ENCODE measurements at regions not wholly inside any gene's neighbourhood (a gene's known extent, or its start where the extent isn't known, plus 50 kb on each side); places are given as distances from the start of the nearest gene placed in this dataset.

- no peaks in the 10 kb centered on the region for H3K79me1 ChIP-seq (ENCODE audit: low read depth, low read length)
- no CpG with 5 or more reads among the region's 6 CpGs for WGBS, 2 donors (ENCODE audit: extremely low coverage in 2 of 2, insufficient read length in 2 of 2, insufficient replicate concordance in 1 of 2)
Measured at GRCh38 chr7:135801877-135802276, 53.3 kb upstream of the FAM180A start.

GRCh38 chr7:135801045-135801693 lies 52.6 kb upstream of the FAM180A start:
- Histone ChIP-seq H3K79me1 (ENCODE audit: low read depth, low read length) (no peaks in the 10 kb centered on the region), H3K36me3 (replicated peaks in 1 of 2; ENCODE audit: control insufficient read depth in 2 of 2, insufficient read depth in 2 of 2, low read length in 2 of 2) (no peaks in the 10 kb centered on the region), H2AK5ac (ENCODE audit: low read depth, low read length) (no peak overlapping the region), H3K18ac (ENCODE audit: low read length) (no peak overlapping the region), H3K14ac (ENCODE audit: low read length) (no peak overlapping the region), H2BK5ac (ENCODE audit: low read length) (no peak overlapping the region), H3K9me3 (replicated peaks in 1 of 2; ENCODE audit: control insufficient read depth in 2 of 2, insufficient read depth in 1 of 2, low read depth in 1 of 2, low read length in 2 of 2) (no peaks in the 10 kb centered on the region), H3K4ac (ENCODE audit: low read length) (no peak overlapping the region), H3K27ac (replicated peaks; ENCODE audit: low read length) (no peak overlapping the region), H4K91ac (ENCODE audit: low read depth, low read length, poor library complexity) (no peak overlapping the region), H2BK12ac (ENCODE audit: low read length) (no peak overlapping the region), H3K4me1 (ENCODE audit: control insufficient read depth in 2 of 2, insufficient read depth in 1 of 2, low read depth in 1 of 2, low read length in 2 of 2) (peaks cover 0 to 7% of the 10 kb centered on the region in 2 donors), H3K4me3 (ENCODE audit: low read length in 2 of 2) (no peak overlapping the region), H2BK15ac (ENCODE audit: low read length) (no peak overlapping the region), H3K23ac (ENCODE audit: low read depth, low read length, poor library complexity) (no peak overlapping the region), H3K27me3 (ENCODE audit: control insufficient read depth in 3 of 3, insufficient read depth in 3 of 3, low read depth in 1 of 3, low read length in 3 of 3) (peaks cover 0 to 4% (median 0%) of the 10 kb centered on the region in 3 experiments), H2AFZ (ENCODE audit: low read length) (peak overlapping the region; percentile 77), H2BK120ac (ENCODE audit: low read depth, low read length) (no peak overlapping the region), H3K4me2 (ENCODE audit: insufficient read depth, low read length, poor library complexity, severe bottlenecking) (no peak overlapping the region), H3K9ac (ENCODE audit: low read depth, low read length, poor library complexity) (no peak overlapping the region), H4K8ac (ENCODE audit: low read depth, low read length) (no peak overlapping the region)
- no CpG with 5 or more reads among the region's 16 CpGs for WGBS, 2 donors (ENCODE audit: extremely low coverage in 2 of 2, insufficient read length in 2 of 2, insufficient replicate concordance in 1 of 2)
- peak; percentile 61 for DNase-seq (ENCODE audit: low spot score)

More at GRCh38 chr7:135801877-135802276, 53.3 kb upstream of the FAM180A start:
- no peak overlapping the region for H2AFZ ChIP-seq (ENCODE audit: low read length)
- no peak overlapping the region for H3K27ac ChIP-seq (replicated peaks; ENCODE audit: low read length)
- no peak overlapping the region for H4K8ac ChIP-seq (ENCODE audit: low read depth, low read length)
- no peak overlapping the region for H3K4me3 ChIP-seq (ENCODE audit: low read length in 2 of 2)
- H2BK12ac ChIP-seq (ENCODE audit: low read length), result no peak overlapping the region
- no peak overlapping the region for H2BK5ac ChIP-seq (ENCODE audit: low read length)
- H3K4ac ChIP-seq (ENCODE audit: low read length), result no peak overlapping the region
- peaks cover 0 to 7% of the 10 kb centered on the region in 2 donors for H3K4me1 ChIP-seq (ENCODE audit: control insufficient read depth in 2 of 2, insufficient read depth in 1 of 2, low read depth in 1 of 2, low read length in 2 of 2)
- H2BK120ac ChIP-seq (ENCODE audit: low read depth, low read length), result no peak overlapping the region
- H3K4me2 ChIP-seq (ENCODE audit: insufficient read depth, low read length, poor library complexity, severe bottlenecking), result no peak overlapping the region
- no peak overlapping the region for H2BK15ac ChIP-seq (ENCODE audit: low read length)
- no peaks in the 10 kb centered on the region for H3K9me3 ChIP-seq (replicated peaks in 1 of 2; ENCODE audit: control insufficient read depth in 2 of 2, insufficient read depth in 1 of 2, low read depth in 1 of 2, low read length in 2 of 2)
- no peak overlapping the region for H2AK5ac ChIP-seq (ENCODE audit: low read depth, low read length)
- peaks cover 0 to 4% (median 0%) of the 10 kb centered on the region in 3 experiments for H3K27me3 ChIP-seq (ENCODE audit: control insufficient read depth in 3 of 3, insufficient read depth in 3 of 3, low read depth in 1 of 3, low read length in 3 of 3)
- no peak overlapping the region for H4K91ac ChIP-seq (ENCODE audit: low read depth, low read length, poor library complexity)
- H3K36me3 ChIP-seq (replicated peaks in 1 of 2; ENCODE audit: control insufficient read depth in 2 of 2, insufficient read depth in 2 of 2, low read length in 2 of 2), result no peaks in the 10 kb centered on the region
- no peak for DNase-seq (ENCODE audit: low spot score)
- H3K9ac ChIP-seq (ENCODE audit: low read depth, low read length, poor library complexity), result no peak overlapping the region
- no peak overlapping the region for H3K14ac ChIP-seq (ENCODE audit: low read length)
- H3K23ac ChIP-seq (ENCODE audit: low read depth, low read length, poor library complexity), result peak overlapping the region; percentile 2
- H3K18ac ChIP-seq (ENCODE audit: low read length), result no peak overlapping the region

- no peak overlapping the region for H3K4ac ChIP-seq (ENCODE audit: low read length)
- peaks cover 0 to 7% of the 10 kb centered on the region in 2 donors for H3K4me1 ChIP-seq (ENCODE audit: control insufficient read depth in 2 of 2, insufficient read depth in 1 of 2, low read depth in 1 of 2, low read length in 2 of 2)
- no peaks in the 10 kb centered on the region for H3K79me1 ChIP-seq (ENCODE audit: low read depth, low read length)
- H2AK5ac ChIP-seq (ENCODE audit: low read depth, low read length), result no peak overlapping the region
- H3K27me3 ChIP-seq (ENCODE audit: control insufficient read depth in 3 of 3, insufficient read depth in 3 of 3, low read depth in 1 of 3, low read length in 3 of 3), result peaks cover 0 to 4% (median 0%) of the 10 kb centered on the region in 3 experiments
- H3K27ac ChIP-seq (replicated peaks; ENCODE audit: low read length), result no peak overlapping the region
- H3K14ac ChIP-seq (ENCODE audit: low read length), result no peak overlapping the region
- H2AFZ ChIP-seq (ENCODE audit: low read length), result peak overlapping the region; percentile 77
- H3K9ac ChIP-seq (ENCODE audit: low read depth, low read length, poor library complexity), result no peak overlapping the region
- H2BK120ac ChIP-seq (ENCODE audit: low read depth, low read length), result no peak overlapping the region
- H4K8ac ChIP-seq (ENCODE audit: low read depth, low read length), result no peak overlapping the region
- no peak overlapping the region for H3K18ac ChIP-seq (ENCODE audit: low read length)
- no peak overlapping the region for H3K4me3 ChIP-seq (ENCODE audit: low read length in 2 of 2)
- H3K23ac ChIP-seq (ENCODE audit: low read depth, low read length, poor library complexity), result no peak overlapping the region
- H2BK15ac ChIP-seq (ENCODE audit: low read length), result no peak overlapping the region
- H2BK5ac ChIP-seq (ENCODE audit: low read length), result no peak overlapping the region
- H3K9me3 ChIP-seq (replicated peaks in 1 of 2; ENCODE audit: control insufficient read depth in 2 of 2, insufficient read depth in 1 of 2, low read depth in 1 of 2, low read length in 2 of 2), result no peaks in the 10 kb centered on the region
- H3K4me2 ChIP-seq (ENCODE audit: insufficient read depth, low read length, poor library complexity, severe bottlenecking), result no peak overlapping the region
- no peak overlapping the region for H2BK12ac ChIP-seq (ENCODE audit: low read length)
- DNase-seq (ENCODE audit: low spot score), result no peak
- WGBS, 2 donors (ENCODE audit: extremely low coverage in 2 of 2, insufficient read length in 2 of 2, insufficient replicate concordance in 1 of 2), result no CpG with 5 or more reads among the region's 10 CpGs
- no peak overlapping the region for H4K91ac ChIP-seq (ENCODE audit: low read depth, low read length, poor library complexity)
- H3K36me3 ChIP-seq (replicated peaks in 1 of 2; ENCODE audit: control insufficient read depth in 2 of 2, insufficient read depth in 2 of 2, low read length in 2 of 2), result no peaks in the 10 kb centered on the region
Measured at GRCh38 chr7:135800560-135800959, 51.9 kb upstream of the FAM180A start.

- no peak overlapping the region for H2AFZ ChIP-seq (ENCODE audit: low read length)
- no peak overlapping the region for H3K4me3 ChIP-seq (ENCODE audit: low read length in 2 of 2)
- H3K27me3 ChIP-seq (ENCODE audit: control insufficient read depth in 3 of 3, insufficient read depth in 3 of 3, low read depth in 1 of 3, low read length in 3 of 3), result peaks cover 0 to 4% (median 0%) of the 10 kb centered on the region in 3 experiments
- H3K4me1 ChIP-seq (ENCODE audit: control insufficient read depth in 2 of 2, insufficient read depth in 1 of 2, low read depth in 1 of 2, low read length in 2 of 2), result peaks cover 0 to 7% of the 10 kb centered on the region in 2 donors
- DNase-seq (ENCODE audit: low spot score), result no peak
- H3K4ac ChIP-seq (ENCODE audit: low read length), result no peak overlapping the region
- no peak overlapping the region for H3K18ac ChIP-seq (ENCODE audit: low read length)
- no peaks in the 10 kb centered on the region for H3K36me3 ChIP-seq (replicated peaks in 1 of 2; ENCODE audit: control insufficient read depth in 2 of 2, insufficient read depth in 2 of 2, low read length in 2 of 2)
- H3K9ac ChIP-seq (ENCODE audit: low read depth, low read length, poor library complexity), result no peak overlapping the region
- H2BK15ac ChIP-seq (ENCODE audit: low read length), result no peak overlapping the region
- no peak overlapping the region for H3K27ac ChIP-seq (replicated peaks; ENCODE audit: low read length)
- no peak overlapping the region for H4K8ac ChIP-seq (ENCODE audit: low read depth, low read length)
- H3K4me2 ChIP-seq (ENCODE audit: insufficient read depth, low read length, poor library complexity, severe bottlenecking), result no peak overlapping the region
- no peak overlapping the region for H3K23ac ChIP-seq (ENCODE audit: low read depth, low read length, poor library complexity)
- H3K9me3 ChIP-seq (replicated peaks in 1 of 2; ENCODE audit: control insufficient read depth in 2 of 2, insufficient read depth in 1 of 2, low read depth in 1 of 2, low read length in 2 of 2), result no peaks in the 10 kb centered on the region
- no peak overlapping the region for H3K14ac ChIP-seq (ENCODE audit: low read length)
- no peaks in the 10 kb centered on the region for H3K79me1 ChIP-seq (ENCODE audit: low read depth, low read length)
- H2BK120ac ChIP-seq (ENCODE audit: low read depth, low read length), result no peak overlapping the region
- H2BK5ac ChIP-seq (ENCODE audit: low read length), result no peak overlapping the region
- no CpG with 5 or more reads among the region's 3 CpGs for WGBS, 2 donors (ENCODE audit: extremely low coverage in 2 of 2, insufficient read length in 2 of 2, insufficient replicate concordance in 1 of 2)
- no peak overlapping the region for H4K91ac ChIP-seq (ENCODE audit: low read depth, low read length, poor library complexity)
- no peak overlapping the region for H2BK12ac ChIP-seq (ENCODE audit: low read length)
- H2AK5ac ChIP-seq (ENCODE audit: low read depth, low read length), result no peak overlapping the region
Measured at GRCh38 chr7:135799881-135800280, 51.3 kb upstream of the FAM180A start.

Data from neuronal stem cell (in vitro differentiated cells).